ENCODE measurements at regions not wholly inside any gene's neighbourhood (a gene's known extent, or its start where the extent isn't known, plus 50 kb on each side); places are given as distances from the start of the nearest gene placed in this dataset.

DNA sequence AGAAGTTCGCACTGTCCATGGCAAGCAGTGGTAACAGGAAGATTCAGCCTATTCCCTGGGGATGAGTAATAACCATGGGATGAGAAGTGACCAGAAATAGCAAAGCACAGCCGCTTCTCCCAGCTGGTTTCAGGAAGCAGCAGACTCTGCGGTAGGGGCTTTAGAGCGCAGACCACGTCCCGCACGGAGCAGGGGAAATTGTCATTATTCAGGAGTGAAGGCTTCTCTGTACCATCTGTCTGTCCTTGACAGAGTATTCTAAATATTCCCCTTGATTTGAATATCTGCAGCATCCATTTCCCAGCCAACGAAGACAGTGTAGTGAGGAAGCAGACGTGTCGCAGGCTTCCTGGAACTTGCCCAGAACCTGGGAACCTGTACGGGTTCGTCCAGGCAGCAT lies 159.6 kb downstream of the NXNL2 start:
- H4K20me1 ChIP-seq (replicated peaks in 1 of 2; ENCODE audit: control insufficient read depth in 1 of 2, insufficient read depth in 2 of 2, low read length in 2 of 2) = no peaks in the 10 kb centered on the region
- H3K27me3 ChIP-seq (replicated peaks in 1 of 4; ENCODE audit: control insufficient read depth in 3 of 4, extremely low read depth in 1 of 4, insufficient read depth in 3 of 4, low read length in 3 of 4) = no peaks in the 10 kb centered on the region
- no peak overlapping the region for H3K9ac ChIP-seq (replicated peaks in 1 of 4; ENCODE audit: extremely low read depth in 1 of 4, low read depth in 3 of 4, low read length in 3 of 4)
- H2AK5ac ChIP-seq (ENCODE audit: low read depth, low read length) = no peak overlapping the region
- no peak overlapping the region for H3K23ac ChIP-seq (ENCODE audit: insufficient read length)
- no peak overlapping the region for H4K91ac ChIP-seq (replicated peaks; ENCODE audit: insufficient read length, low read length)
- H3K23me2 ChIP-seq (ENCODE audit: low read depth, low read length) = no peaks in the 10 kb centered on the region
- H2BK5ac ChIP-seq (ENCODE audit: low read depth, low read length) = no peak overlapping the region
- DNase-seq (ENCODE audit: low read depth in 1 of 2, low spot score in 2 of 2) (no peak), FAIRE-seq (no peak)
- ChIA-PET POLR2A (ENCODE audit: partially characterized antibody) (no interaction called here), CTCF (ENCODE audit: partially characterized antibody) (no interaction called here)
- H3K4me1 ChIP-seq (replicated peaks in 1 of 4; ENCODE audit: control insufficient read depth in 3 of 4, insufficient read depth in 4 of 4, low read length in 3 of 4) = no peaks in the 10 kb centered on the region
- WGBS, 2 experiments (ENCODE audit: extremely low coverage in 1 of 2, insufficient coverage in 1 of 2, insufficient read length in 1 of 2, insufficient replicate concordance in 2 of 2, low coverage in 1 of 2, low lambda C conversion rate in 2 of 2, missing lambda C conversion rate in 1 of 2) = 95% methylated on average over 12 of the region's 12 CpGs; no CpG with 5 or more reads in 1 of the 2 experiments
- no peak overlapping the region for H2BK20ac ChIP-seq (ENCODE audit: low read length)
- peaks cover 0 to 2% of the 10 kb centered on the region in 2 experiments; a peak in 1 of 4 replicates for H3K9me3 ChIP-seq (ENCODE audit: insufficient read depth in 2 of 2, low read depth in 1 of 2, low read length in 1 of 2)
- H3K4ac ChIP-seq (replicated peaks; ENCODE audit: insufficient read length, low read depth, low read length) = no peak overlapping the region
- H2BK12ac ChIP-seq (ENCODE audit: low read depth, low read length) = no peak overlapping the region
- no peak overlapping the region for H4K5ac ChIP-seq (ENCODE audit: insufficient read length, low read depth, low read length)
- no peak overlapping the region for H2BK15ac ChIP-seq (ENCODE audit: low read length)
- no peak overlapping the region for H4K8ac ChIP-seq (ENCODE audit: extremely low read depth, insufficient read depth, low read length)
- no peak overlapping the region for H3K27ac ChIP-seq (ENCODE audit: low read depth, low read length)
- no peak overlapping the region for H3K56ac ChIP-seq (replicated peaks; ENCODE audit: insufficient read length, low read depth, low read length)
- no peak overlapping the region for H3K4me2 ChIP-seq (ENCODE audit: insufficient read depth in 1 of 2, low read depth in 2 of 2, low read length in 2 of 2)
- H2BK120ac ChIP-seq (replicated peaks; ENCODE audit: low read depth, low read length) = no peak overlapping the region
- H3K4me3 ChIP-seq (ENCODE audit: extremely low read depth in 1 of 4, insufficient read depth in 2 of 4, low read depth in 3 of 4, low read length in 4 of 4) = no peak overlapping the region
- no peaks in the 10 kb centered on the region for H3K79me2 ChIP-seq (ENCODE audit: control insufficient read depth in 1 of 2, insufficient read depth in 2 of 2, low read length in 2 of 2)
- no peaks in the 10 kb centered on the region for H3K79me1 ChIP-seq (ENCODE audit: low read depth, low read length)
- H2AFZ ChIP-seq (ENCODE audit: low read length) = no peak overlapping the region
- no peak overlapping the region for H3K14ac ChIP-seq (ENCODE audit: insufficient read length)
- no peak overlapping the region for H3K18ac ChIP-seq (ENCODE audit: extremely low read depth, low read length)
- H3K36me3 ChIP-seq (ENCODE audit: control insufficient read depth in 2 of 4, insufficient read depth in 4 of 4, low read length in 3 of 4) = no peaks in the 10 kb centered on the region; a peak in 1 of 8 replicates
- no peak for TF ChIP-seq PHF8 (conservative IDR thresholded peaks at IDR 0.05; ENCODE audit: low read depth, low read length)
- TF ChIP-seq, protein P1, sequence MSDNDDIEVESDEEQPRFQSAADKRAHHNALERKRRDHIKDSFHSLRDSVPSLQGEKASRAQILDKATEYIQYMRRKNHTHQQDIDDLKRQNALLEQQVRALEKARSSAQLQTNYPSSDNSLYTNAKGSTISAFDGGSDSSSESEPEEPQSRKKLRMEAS (IDR thresholded peaks at IDR 0.05) = no peak
- no peak for TF ChIP-seq JUND (IDR thresholded peaks at IDR 0.05; ENCODE audit: low read length)
- TF ChIP-seq YY1 (IDR thresholded peaks at IDR 0.05; ENCODE audit: low read depth, low read length) = no peak
- no peak for TF ChIP-seq TCF12 (IDR thresholded peaks at IDR 0.05; ENCODE audit: low read depth, low read length)
- TF ChIP-seq ASH2L (IDR thresholded peaks at IDR 0.05; ENCODE audit: low read length) = no peak

Data from H1 (cell line).